Epithelial cell of proximal tubule (primary cell): ENCODE measurements at regions not wholly inside any gene's neighbourhood (a gene's known extent, or its start where the extent isn't known, plus 50 kb on each side); places are given as distances from the start of the nearest gene placed in this dataset.

ENCODE experiments used
- DNase-seq: peaks from one replicate; pipeline ENCODE4 v3.0.0-alpha.2; 2011; ENCODE audit warnings: low read depth
- H3K4me3 ChIP-seq: 2 replicates; pipeline ENCODE4 v1.5.1; 2011; ENCODE audit warnings: low read depth, mild to moderate bottlenecking, low read length
- CTCF ChIP-seq: conservative IDR thresholded peaks from 2 replicates; pipeline ENCODE4 v1.5.1; 2012; ENCODE audit warnings: low read depth, mild to moderate bottlenecking, low read length

- TF ChIP-seq CTCF: no peak
- no peak for DNase-seq
- no peak overlapping the region for H3K4me3 ChIP-seq
These were observed 122.5 kb downstream of the MIAT start for GRCh38 chr22:26779929-26780328.

GRCh38 chr22:26780521-26780920 is 123.1 kb downstream of the MIAT start:
- no peak overlapping the region for H3K4me3 ChIP-seq
- DNase-seq: no peak
- no peak for TF ChIP-seq CTCF

GRCh38 chr22:26781062-26781461 is 123.7 kb downstream of the MIAT start:
- TF ChIP-seq CTCF: no peak
- no peak for DNase-seq
- no peak overlapping the region for H3K4me3 ChIP-seq

GRCh38 chr22:26781596-26781995 is 124.2 kb downstream of the MIAT start:
- DNase-seq: no peak
- H3K4me3 ChIP-seq: no peak overlapping the region
- TF ChIP-seq CTCF: no peak

- no peak for TF ChIP-seq CTCF
- no peak overlapping the region for H3K4me3 ChIP-seq
These were observed 126.5 kb downstream of the MIAT start for GRCh38 chr22:26783885-26784284.

GRCh38 chr22:26784772-26785171 is 127.4 kb downstream of the MIAT start:
- no peak for TF ChIP-seq CTCF
- no peak for DNase-seq

More at GRCh38 chr22:26783885-26784284, 126.5 kb downstream of the MIAT start:
- no peak for DNase-seq

GRCh38 chr22:26785932-26786331 is 128.5 kb downstream of the MIAT start:
- H3K4me3 ChIP-seq: no peak overlapping the region
- no peak for TF ChIP-seq CTCF
- no peak for DNase-seq

More at GRCh38 chr22:26784772-26785171, 127.4 kb downstream of the MIAT start:
- no peak overlapping the region for H3K4me3 ChIP-seq
